Stimulated activated CD4-positive, alpha-beta T cell treated with anti-CD3 and anti-CD28 coated beads, Interleukin-1b, Interleukin-23, amount 100 ng/mL, for 24 hours (primary cell): ENCODE measurements at regions not wholly inside any gene's neighbourhood (a gene's known extent, or its start where the extent isn't known, plus 50 kb on each side); places are given as distances from the start of the nearest gene placed in this dataset.
"Not testable (repeated sequence)": the region's sequence is repeated elsewhere in the genome, so short reads cannot be mapped to it uniquely, and the experiment has no call there.

Source experiments
- DNase-seq, 4 experiments: peaks; one replicate each; pipeline ENCODE4 v3.0.0-alpha.2; 2020; ENCODE audit warnings: low read depth in 4 of 4, low spot score in 1 of 4

DNA sequence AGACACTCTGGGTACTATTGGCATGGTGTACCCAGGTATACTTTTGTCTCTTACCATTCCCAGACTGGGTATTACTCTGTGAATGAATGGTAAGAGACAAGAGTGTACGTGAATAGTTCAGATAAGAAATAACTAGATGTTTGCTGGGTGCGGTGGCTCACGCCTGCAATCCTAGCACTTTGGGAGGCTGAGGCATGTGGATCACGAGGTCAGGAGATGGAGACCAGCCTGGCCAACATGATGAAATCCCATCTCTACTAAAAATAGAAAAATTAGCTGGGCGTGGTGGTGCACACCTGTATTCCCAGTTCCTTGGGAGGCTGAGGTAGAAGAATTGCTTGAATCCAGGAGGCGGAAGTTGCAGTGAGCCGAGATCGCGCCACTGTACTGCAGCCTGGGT lies 75.8 kb upstream of the VKORC1L1 start:
- DNase-seq, result not testable (repeated sequence)

- not testable (repeated sequence) for DNase-seq
Observed at GRCh38 chr7:65797566-65797965, 75.3 kb upstream of the VKORC1L1 start.

GRCh38 chr7:65798111-65799075 lies 74.5 kb upstream of the VKORC1L1 start:
- no peak for DNase-seq

DNA sequence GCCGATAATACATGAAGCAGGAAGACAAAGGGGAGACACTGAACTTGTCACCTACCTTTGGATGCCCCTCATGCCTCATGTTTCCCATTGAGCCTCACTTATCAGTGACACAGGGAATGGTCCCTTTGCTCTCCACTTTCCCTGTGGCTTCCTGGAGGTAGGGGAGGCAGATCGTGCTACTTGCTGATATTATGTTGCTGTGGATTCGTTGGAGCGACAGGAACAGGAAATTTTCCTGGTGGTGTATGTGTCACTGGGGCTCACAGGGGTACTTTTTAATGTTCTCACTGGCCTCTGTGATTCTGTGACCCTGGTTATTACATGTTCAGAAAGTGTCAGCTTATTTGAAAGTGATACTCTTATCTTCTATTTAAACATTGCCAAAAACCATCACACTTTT lies 72.7 kb upstream of the VKORC1L1 start:
- not testable (repeated sequence) for DNase-seq

GRCh38 chr7:65800890-65801341 lies 72.0 kb upstream of the VKORC1L1 start:
- DNase-seq, result no peak

DNA sequence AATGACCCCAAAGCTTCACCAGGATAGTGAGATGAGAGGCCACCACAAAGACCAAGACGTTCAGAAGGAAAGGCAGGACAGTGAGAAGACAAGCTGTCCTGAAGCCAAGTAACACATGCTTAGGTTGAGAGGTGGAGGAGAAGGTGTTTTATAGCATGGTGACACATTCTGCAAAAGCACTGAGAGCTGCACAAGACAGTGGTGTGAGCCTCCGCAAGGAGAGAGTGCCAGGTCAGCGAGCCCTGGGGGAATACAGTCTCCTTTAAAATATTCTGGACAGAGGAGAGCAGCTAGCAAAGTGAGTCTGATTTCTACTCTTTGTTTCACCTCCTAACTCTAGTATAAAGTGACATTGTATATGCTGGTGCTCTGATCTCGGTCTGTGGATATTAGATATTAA lies 68.0 kb upstream of the VKORC1L1 start:
- DNase-seq, result no peak

- not testable (repeated sequence) for DNase-seq
Observed at GRCh38 chr7:65807067-65807466, 65.8 kb upstream of the VKORC1L1 start.

DNA sequence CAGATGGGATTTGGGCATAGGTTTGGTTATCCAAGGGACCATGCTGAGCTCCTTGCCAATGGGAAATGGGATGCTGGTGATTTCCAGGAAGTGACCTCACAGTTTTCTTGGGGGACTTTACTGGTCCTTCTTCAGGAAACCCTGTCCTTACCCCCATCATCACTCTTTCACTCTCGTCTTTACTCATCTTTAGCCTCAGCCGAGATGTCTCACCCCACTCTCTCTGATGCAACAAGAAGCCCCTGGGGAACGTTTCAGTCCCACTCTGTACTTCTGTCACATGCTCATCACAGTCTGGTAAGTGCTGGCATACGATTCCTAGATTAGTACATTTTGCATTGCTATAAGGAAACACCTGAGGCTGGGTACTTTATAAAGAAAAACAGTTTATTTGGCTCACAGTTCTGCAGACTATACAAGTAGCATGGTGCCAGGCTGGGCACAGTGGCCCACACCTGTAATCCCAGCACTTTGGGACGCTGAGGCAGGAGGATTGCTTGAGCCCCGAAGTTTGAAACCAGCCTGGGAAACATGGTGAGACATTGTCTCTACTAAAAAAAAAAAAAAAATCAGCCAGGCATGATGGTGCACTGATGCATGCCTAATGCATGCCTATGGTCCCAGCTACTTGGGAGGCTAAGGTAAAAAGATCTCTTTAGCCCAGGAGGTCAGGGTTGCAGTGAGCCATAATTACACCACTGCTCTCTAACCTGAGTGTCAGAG lies 63.5 kb upstream of the VKORC1L1 start:
- DNase-seq, result no peak

GRCh38 chr7:65809982-65810288 lies 62.9 kb upstream of the VKORC1L1 start:
- no peak for DNase-seq

GRCh38 chr7:65812281-65812680 lies 60.6 kb upstream of the VKORC1L1 start:
- no peak for DNase-seq

DNA sequence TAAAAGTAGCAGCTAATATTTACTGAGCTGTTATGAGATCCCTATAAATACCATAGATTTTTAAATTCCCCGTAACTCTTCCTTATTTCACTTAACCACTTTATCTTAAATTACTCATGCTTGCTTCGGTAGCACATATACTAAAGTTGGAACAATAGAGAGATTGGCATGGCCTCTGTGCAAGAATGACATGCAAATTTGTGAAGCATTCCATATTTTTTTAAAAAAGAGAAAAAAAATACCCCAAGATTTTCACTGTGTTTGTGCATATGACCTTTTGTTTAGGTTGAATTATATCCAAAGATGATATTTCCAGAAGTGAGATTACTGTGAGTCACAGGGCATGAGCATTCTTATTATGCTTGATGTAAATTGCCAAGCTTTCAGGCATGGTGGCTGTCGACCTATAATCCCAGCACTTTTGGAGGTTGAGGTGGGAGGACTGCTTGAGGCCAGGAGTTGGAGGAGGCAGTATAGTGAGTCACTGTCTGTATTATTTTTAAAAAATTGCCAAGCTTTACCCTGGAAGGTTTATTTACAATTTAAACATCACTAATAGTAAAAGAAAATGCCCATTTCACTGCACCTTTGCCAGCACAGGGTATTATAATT lies 58.2 kb upstream of the VKORC1L1 start:
- DNase-seq, result not testable (repeated sequence)

- DNase-seq, result no peak
Observed at GRCh38 chr7:65820287-65820950, 52.5 kb upstream of the VKORC1L1 start.
